AG09319 (cell line): ENCODE measurements at regions not wholly inside any gene's neighbourhood (a gene's known extent, or its start where the extent isn't known, plus 50 kb on each side); places are given as distances from the start of the nearest gene placed in this dataset.

Experiments
- DNase-seq: peaks from one replicate; pipeline ENCODE4 v3.0.0-alpha.2; 2010; ENCODE audit warnings: low read depth; ENCODE audit errors: extremely low read depth
- TF ChIP-seq, protein P1 (sequence below): IDR thresholded peaks from 2 replicates; pipeline ENCODE4 v1.5.1; 2011; ENCODE audit warnings: low read depth, mild to moderate bottlenecking, inconsistent platforms, low read length, moderate library complexity

- DNase-seq, result no peak
- TF ChIP-seq, protein P1, sequence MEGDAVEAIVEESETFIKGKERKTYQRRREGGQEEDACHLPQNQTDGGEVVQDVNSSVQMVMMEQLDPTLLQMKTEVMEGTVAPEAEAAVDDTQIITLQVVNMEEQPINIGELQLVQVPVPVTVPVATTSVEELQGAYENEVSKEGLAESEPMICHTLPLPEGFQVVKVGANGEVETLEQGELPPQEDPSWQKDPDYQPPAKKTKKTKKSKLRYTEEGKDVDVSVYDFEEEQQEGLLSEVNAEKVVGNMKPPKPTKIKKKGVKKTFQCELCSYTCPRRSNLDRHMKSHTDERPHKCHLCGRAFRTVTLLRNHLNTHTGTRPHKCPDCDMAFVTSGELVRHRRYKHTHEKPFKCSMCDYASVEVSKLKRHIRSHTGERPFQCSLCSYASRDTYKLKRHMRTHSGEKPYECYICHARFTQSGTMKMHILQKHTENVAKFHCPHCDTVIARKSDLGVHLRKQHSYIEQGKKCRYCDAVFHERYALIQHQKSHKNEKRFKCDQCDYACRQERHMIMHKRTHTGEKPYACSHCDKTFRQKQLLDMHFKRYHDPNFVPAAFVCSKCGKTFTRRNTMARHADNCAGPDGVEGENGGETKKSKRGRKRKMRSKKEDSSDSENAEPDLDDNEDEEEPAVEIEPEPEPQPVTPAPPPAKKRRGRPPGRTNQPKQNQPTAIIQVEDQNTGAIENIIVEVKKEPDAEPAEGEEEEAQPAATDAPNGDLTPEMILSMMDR, result no peak
Measured at GRCh38 chr10:118978316-118978997, 51.1 kb upstream of the NANOS1 start.

- TF ChIP-seq, protein P1, result no peak
- DNase-seq, result no peak
Measured at GRCh38 chr10:118978998-118979350, 50.5 kb upstream of the NANOS1 start.

DNA sequence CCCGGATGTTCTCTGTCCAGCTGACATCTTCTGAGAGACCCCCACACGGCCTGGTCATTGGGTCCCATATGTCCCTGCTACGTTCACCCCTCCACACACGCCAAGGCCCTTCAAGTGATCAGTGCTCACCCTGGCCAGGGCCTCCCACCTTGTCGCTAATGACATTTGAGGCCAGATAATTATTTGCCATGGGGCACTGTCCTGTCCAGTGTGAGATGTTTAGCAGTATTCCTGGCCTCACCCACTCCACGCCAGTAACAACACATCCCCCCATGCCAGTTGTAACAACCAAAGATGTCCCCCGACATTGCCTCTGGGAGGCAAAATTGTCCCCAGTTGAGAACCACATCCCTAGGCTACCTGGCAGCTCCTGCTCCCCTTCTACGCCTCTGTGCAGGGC, 49.9 kb upstream of the NANOS1 start:
- DNase-seq, result no peak
- TF ChIP-seq, protein P1, result no peak
